ENCODE measurements at regions not wholly inside any gene's neighbourhood (a gene's known extent, or its start where the extent isn't known, plus 50 kb on each side); places are given as distances from the start of the nearest gene placed in this dataset.

DNA sequence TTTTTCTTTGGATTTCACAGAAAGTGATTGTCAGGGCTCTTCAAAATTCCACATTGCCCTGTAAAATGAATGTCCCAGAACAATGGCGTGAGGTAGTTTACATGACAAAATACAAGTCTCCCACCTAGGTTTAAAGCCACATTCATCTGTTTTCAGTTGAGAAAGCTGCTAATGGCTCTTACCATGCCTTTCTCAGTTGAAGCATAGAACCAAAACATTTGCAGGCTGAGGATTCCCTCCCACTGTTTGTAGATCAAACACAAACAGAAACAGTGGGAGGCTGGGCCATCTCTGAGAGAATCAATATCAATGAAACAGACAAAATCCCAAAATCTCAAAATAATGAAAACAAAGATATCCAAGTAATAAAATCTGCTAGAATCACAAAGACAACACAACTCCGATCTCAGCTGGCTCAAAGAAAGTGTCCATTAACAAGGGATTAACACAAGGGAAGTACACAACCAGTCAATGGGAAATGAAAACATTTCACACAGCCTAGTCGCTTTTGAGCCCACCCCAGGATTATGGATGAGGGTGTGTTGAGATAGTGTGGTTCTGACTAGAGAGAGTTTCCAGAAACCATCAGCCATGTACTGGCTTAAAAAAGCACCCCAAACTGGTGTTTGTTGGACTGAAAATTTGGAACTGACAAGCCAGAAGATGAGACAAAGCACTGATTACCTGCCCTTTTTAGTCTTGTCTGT lies 54.5 kb upstream of the TMEM260 start:
- H3K27ac ChIP-seq (replicated peaks in 1 of 4) = no peak overlapping the region
- intact Hi-C loops (cut with DNase I) = no loop called here
- 35% methylated on average over 3 of the region's 3 CpGs for WGBS

DNA sequence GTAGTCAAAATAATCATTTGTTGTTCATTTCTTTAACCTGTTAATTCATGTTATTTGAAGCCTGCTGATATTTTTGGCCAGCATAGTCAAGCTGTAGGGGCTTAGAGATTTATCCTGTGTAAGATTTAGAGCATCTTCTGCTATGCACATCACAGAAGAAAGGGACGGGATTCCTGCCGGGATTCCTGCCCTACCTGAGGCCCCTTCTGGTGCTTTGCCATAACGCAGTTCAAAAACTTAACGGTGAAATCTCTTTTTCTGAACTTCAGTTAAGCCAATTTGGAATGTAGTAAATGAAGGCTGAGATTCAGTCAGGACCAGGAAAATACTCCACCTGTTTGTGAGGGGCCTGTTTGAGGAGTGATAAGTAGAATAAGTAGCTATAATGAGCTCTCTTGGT lies 50.7 kb upstream of the TMEM260 start:
- TF ChIP-seq, protein P1, sequence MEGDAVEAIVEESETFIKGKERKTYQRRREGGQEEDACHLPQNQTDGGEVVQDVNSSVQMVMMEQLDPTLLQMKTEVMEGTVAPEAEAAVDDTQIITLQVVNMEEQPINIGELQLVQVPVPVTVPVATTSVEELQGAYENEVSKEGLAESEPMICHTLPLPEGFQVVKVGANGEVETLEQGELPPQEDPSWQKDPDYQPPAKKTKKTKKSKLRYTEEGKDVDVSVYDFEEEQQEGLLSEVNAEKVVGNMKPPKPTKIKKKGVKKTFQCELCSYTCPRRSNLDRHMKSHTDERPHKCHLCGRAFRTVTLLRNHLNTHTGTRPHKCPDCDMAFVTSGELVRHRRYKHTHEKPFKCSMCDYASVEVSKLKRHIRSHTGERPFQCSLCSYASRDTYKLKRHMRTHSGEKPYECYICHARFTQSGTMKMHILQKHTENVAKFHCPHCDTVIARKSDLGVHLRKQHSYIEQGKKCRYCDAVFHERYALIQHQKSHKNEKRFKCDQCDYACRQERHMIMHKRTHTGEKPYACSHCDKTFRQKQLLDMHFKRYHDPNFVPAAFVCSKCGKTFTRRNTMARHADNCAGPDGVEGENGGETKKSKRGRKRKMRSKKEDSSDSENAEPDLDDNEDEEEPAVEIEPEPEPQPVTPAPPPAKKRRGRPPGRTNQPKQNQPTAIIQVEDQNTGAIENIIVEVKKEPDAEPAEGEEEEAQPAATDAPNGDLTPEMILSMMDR (IDR thresholded peaks at IDR 0.05) = no peak
- TF ChIP-seq POLR2A (IDR thresholded peaks at IDR 0.05; ENCODE audit: low read depth) = no peak
- TF ChIP-seq EP300 (IDR thresholded peaks at IDR 0.05) = no peak
- no peak for TF ChIP-seq POLR2AphosphoS5 (IDR thresholded peaks at IDR 0.05)
- 45% methylated on average over 4 of the region's 4 CpGs for WGBS
- intact Hi-C loops (cut with DNase I) = no loop called here
- Histone ChIP-seq H3K27me3 (peaks cover 0 to 12% (median 3%) of the 10 kb centered on the region in 4 donors), H3K36me3 (no peaks in the 10 kb centered on the region), H3K27ac (replicated peaks in 1 of 4) (no peak overlapping the region), H3K4me1 (no peaks in the 10 kb centered on the region), H3K4me3 (no peak overlapping the region), H3K9me3 (no peaks in the 10 kb centered on the region)
- no peak for DNase-seq (ENCODE audit: extremely low spot score)

More for the DNA sequence above, 54.5 kb upstream of the TMEM260 start:
- H3K4me1 ChIP-seq = no peaks in the 10 kb centered on the region
- no peaks in the 10 kb centered on the region for H3K36me3 ChIP-seq
- H3K27me3 ChIP-seq = peaks cover 0 to 18% (median 3%) of the 10 kb centered on the region in 4 donors
- no peak for TF ChIP-seq POLR2A (IDR thresholded peaks at IDR 0.05; ENCODE audit: low read depth)
- TF ChIP-seq EP300 (IDR thresholded peaks at IDR 0.05) = no peak
- no peak for TF ChIP-seq POLR2AphosphoS5 (IDR thresholded peaks at IDR 0.05)
- TF ChIP-seq, protein P1 (IDR thresholded peaks at IDR 0.05) = no peak
- DNase-seq (ENCODE audit: extremely low spot score) = no peak
- H3K4me3 ChIP-seq = no peak overlapping the region
- H3K9me3 ChIP-seq = no peaks in the 10 kb centered on the region

All from esophagus muscularis mucosa (tissue), 4 donors.